Stimulated activated CD8-positive, alpha-beta memory T cell treated with anti-CD3 and anti-CD28 coated beads, Interleukin-2, amount 100 ng/mL, for 48 hours (primary cell): ENCODE measurements at regions not wholly inside any gene's neighbourhood (a gene's known extent, or its start where the extent isn't known, plus 50 kb on each side); places are given as distances from the start of the nearest gene placed in this dataset.
A peak's percentile ranks its signal among the peaks of the same experiment; 100 is the strongest.
"Not testable (repeated sequence)": the region's sequence is repeated elsewhere in the genome, so short reads cannot be mapped to it uniquely, and the experiment has no call there.

Experiments
- DNase-seq, 2 donors: peaks; one replicate each; pipeline ENCODE4 v3.0.0-alpha.2; 2020; ENCODE audit warnings: low read depth in 2 of 2

- no peak for DNase-seq
Observed at GRCh38 chr10:32217216-32217615, 129.7 kb downstream of the EPC1 start.

GRCh38 chr10:32213838-32214237 lies 133.1 kb downstream of the EPC1 start:
- DNase-seq: not testable (repeated sequence)

GRCh38 chr10:32211046-32211363 lies 136.0 kb downstream of the EPC1 start:
- DNase-seq: no peak

GRCh38 chr10:32210306-32211045 lies 136.5 kb downstream of the EPC1 start:
- peak; percentile 2 to 5 for DNase-seq

- not testable (repeated sequence) for DNase-seq
Observed at GRCh38 chr10:32208005-32208404, 139.0 kb downstream of the EPC1 start.

- DNase-seq: peak; percentile 33 to 46
Observed at GRCh38 chr10:32207544-32207943, 139.4 kb downstream of the EPC1 start.

- no peak for DNase-seq
Observed at GRCh38 chr10:32205670-32206069, 141.3 kb downstream of the EPC1 start.

GRCh38 chr10:32204606-32205005 lies 142.4 kb downstream of the EPC1 start:
- no peak for DNase-seq

GRCh38 chr10:32199714-32200394 lies 143.6 kb upstream of the KIF5B start:
- no peak for DNase-seq

- DNase-seq: no peak
Observed at GRCh38 chr10:32197423-32197822, 141.2 kb upstream of the KIF5B start.

- DNase-seq: no peak
Observed at GRCh38 chr10:32190890-32191491, 134.8 kb upstream of the KIF5B start.

- DNase-seq: no peak
Observed at GRCh38 chr10:32189400-32190084, 133.3 kb upstream of the KIF5B start.

GRCh38 chr10:32188601-32189000 lies 132.4 kb upstream of the KIF5B start:
- not testable (repeated sequence) for DNase-seq

GRCh38 chr10:32187686-32188085 lies 131.5 kb upstream of the KIF5B start:
- DNase-seq: no peak

GRCh38 chr10:32183652-32184051 lies 127.4 kb upstream of the KIF5B start:
- DNase-seq: not testable (repeated sequence)

GRCh38 chr10:32182476-32182875 lies 126.3 kb upstream of the KIF5B start:
- no peak for DNase-seq

GRCh38 chr10:32180390-32181280 lies 124.4 kb upstream of the KIF5B start:
- no peak for DNase-seq

GRCh38 chr10:32179836-32180235 lies 123.6 kb upstream of the KIF5B start:
- no peak for DNase-seq

GRCh38 chr10:32177594-32177993 lies 121.4 kb upstream of the KIF5B start:
- DNase-seq: not testable (repeated sequence)

GRCh38 chr10:32175629-32176028 lies 119.4 kb upstream of the KIF5B start:
- DNase-seq: no peak

- DNase-seq: no peak
Observed at GRCh38 chr10:32174349-32174893, 118.2 kb upstream of the KIF5B start.
